GM18517 (cell line): ENCODE measurements at regions not wholly inside any gene's neighbourhood (a gene's known extent, or its start where the extent isn't known, plus 50 kb on each side); places are given as distances from the start of the nearest gene placed in this dataset.
"Not testable (repeated sequence)": the region's sequence is repeated elsewhere in the genome, so short reads cannot be mapped to it uniquely, and the experiment has no call there.

Source experiments
- ATAC-seq: cut with Tn5 transposase; IDR thresholded peaks from one replicate; pipeline ENCODE4 v1.9.1; 2021; ENCODE audit warnings: mild to moderate bottlenecking, moderate library complexity; ENCODE audit not compliant: unreplicated experiment

DNA sequence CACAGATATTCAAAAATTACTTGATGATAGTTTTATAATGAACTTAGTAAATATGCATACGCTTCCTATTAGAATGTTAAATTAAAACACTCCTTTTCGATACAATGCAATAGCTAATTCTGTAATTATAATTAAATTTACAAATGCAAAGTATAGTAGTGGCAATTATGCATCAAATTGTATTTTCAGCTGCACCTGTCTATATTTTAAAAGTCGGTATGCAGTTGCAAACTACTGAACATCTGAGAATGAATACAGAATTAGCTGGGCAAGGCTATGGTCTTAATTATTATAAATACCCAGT lies 110.4 kb upstream of the ARHGAP42 start:
- no peak for ATAC-seq

DNA sequence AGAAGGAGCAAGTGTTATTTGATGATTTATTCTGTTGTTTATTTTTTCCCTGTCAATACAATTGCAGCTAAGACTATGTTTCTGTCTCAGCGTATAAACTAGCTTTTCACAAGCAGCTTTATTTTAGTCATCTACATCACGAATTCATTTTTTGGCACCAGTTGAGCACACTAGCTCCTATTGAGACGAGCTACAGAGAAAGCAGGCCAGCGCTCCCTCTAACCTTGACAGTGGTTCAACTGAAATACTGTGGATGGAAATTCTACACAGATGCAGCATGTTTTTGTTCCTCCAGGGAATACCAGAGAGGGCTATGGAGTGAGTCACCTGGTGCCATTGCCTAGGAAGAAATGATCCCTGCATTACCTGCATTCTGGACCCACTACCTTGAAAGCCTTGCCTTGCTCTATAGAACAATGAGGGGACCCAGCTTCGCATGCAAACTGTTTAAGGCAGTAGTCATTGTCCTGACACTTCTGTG lies 108.2 kb upstream of the ARHGAP42 start:
- ATAC-seq, result no peak

DNA sequence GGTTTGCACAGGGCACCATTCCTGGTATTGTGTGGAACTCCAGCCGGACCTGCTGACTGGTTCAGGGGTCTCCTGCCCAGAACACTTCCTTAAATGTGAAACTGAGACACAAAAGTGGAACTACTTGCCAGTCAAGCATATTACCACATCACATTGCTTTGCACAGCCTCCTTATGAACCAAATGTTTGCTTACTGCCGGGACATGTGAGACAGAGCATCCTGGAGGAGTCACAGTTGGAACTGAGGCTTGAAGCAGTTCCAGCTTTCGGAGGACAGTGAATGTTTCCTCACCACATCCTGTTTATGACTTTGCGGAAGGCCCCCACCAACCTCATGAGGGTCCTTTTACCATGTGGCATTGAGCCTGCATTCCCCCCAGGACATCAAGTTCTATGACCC lies 105.8 kb upstream of the ARHGAP42 start:
- ATAC-seq, result no peak

- no peak for ATAC-seq
Observed at GRCh38 chr11:100584201-100584985, 102.7 kb upstream of the ARHGAP42 start.

DNA sequence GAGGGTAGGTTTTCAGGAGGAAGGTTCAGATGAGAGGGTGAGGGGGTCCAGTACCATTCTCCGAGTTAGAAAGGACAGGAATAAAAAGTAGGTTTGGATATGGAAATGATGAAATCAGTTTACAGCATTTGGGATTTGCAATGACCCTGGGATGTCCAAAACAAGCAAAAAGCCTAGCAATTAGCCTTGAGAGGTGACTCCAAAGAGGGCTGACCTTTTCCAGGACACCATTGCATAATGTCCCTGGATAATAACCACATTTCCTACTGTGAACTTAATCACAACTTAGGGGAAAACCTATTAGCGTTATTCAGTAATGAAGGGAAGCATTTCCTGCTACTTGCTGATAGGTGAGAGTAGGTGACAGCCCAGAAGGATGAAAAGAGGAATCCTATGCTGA lies 101.4 kb upstream of the ARHGAP42 start:
- no peak for ATAC-seq

GRCh38 chr11:100586361-100587101 lies 100.6 kb upstream of the ARHGAP42 start:
- ATAC-seq, result no peak

DNA sequence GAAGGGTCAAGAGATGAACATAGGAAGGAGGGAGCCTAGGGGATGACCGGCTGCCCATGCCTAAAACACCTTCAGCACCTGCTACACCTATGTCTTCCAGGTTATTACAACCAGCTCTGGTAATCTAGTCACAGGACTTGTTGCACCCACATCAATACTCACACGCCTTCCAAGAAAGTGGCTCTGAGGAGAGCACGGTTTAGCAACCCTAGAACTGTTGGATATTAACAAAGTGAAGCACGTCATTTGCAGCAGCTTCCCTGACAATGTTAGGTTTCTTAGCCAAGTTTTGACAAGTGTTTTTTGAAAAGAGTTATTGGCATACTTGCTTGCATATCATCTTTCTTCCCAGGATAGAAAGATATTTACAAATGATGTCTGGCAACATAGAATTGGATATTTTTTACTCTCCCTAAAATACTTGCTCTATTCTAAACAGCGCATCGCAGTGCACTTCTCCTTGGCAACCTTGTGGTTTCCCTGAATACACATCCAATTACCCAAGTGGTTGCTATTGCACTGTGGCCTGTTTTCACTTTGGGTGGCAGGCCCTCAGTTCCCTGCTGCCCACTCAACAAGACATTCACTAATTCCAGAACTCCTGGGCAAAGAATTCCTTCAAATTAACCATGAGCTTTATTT lies 94.3 kb upstream of the ARHGAP42 start:
- no peak for ATAC-seq

DNA sequence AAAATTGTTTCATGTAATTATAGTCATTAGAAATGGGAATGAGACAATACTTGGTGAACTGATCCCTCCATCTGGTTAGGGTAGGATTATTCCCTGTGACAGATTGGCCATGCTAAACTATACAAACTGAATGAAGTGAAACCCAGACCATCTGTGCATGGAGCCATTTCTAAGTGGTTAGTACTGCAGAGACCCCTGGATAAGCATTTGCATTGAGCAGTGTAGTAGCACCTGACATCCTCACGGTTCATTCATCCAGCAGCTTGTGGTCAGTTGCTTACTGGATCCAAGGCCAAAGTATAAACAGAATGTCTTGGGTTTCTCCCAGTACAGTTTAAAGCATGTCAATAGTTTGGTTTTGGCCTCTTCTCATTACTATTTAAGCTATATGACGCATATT lies 93.8 kb upstream of the ARHGAP42 start:
- no peak for ATAC-seq

DNA sequence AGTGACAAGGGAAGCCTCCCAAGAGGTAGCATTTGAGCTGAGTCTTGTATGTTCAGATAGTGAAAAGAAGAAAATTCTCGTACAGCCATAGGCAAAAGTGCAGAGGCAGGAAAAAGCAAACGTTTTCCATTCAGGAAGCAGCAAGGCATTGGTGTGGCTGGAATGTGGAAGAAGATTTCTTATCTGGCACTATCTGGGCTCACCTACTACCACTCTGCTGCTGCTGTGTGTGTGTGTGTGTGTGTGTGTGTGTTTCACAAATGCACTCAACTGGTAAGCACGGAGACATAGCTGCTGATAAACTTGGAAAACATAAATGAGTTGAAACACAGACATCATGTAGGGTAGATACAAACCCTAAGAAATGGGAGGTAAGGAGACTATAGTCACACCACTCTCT lies 92.8 kb upstream of the ARHGAP42 start:
- no peak for ATAC-seq

DNA sequence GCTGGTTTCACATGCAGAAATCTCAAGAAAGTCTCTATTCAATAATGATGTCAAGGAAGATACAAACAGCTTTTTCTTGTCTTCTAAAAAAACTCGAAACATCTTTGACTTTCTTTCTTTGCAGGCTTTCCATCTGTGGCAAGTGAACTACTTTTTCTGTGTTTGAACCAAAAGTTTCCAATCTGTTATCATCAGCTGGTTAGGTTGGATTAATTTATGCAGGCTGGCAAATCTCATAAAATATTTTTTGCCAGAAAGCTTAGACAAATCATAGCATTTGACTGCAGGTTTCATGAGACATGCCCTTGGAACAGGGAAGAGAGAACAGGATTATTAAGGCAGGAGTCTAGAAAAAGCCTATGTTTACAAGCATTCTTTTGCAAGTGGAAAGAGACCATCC lies 86.1 kb upstream of the ARHGAP42 start:
- no peak for ATAC-seq

DNA sequence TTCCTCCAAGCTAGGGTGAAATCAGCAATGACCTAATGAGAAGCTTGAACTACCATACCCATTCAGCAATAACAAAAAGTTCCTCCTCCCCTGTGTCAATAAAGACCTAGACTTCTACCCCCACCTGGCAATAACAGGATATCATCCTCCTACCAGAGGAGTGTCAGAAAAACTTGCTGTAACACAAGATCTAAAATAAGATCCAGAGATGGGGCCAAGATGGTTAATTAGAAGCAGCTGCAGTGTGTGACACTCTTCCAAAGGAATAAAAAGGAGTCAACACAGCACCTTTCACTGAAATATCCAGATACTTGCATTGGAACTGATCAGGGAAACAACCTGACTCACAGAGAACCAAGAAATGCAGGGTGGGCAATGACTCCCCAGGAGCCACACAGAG lies 84.4 kb upstream of the ARHGAP42 start:
- ATAC-seq, result no peak

- ATAC-seq, result not testable (repeated sequence)
Observed at GRCh38 chr11:100607761-100608160, 79.3 kb upstream of the ARHGAP42 start.

- ATAC-seq, result peak; percentile 91
Observed at GRCh38 chr11:100612766-100613165, 74.3 kb upstream of the ARHGAP42 start.

DNA sequence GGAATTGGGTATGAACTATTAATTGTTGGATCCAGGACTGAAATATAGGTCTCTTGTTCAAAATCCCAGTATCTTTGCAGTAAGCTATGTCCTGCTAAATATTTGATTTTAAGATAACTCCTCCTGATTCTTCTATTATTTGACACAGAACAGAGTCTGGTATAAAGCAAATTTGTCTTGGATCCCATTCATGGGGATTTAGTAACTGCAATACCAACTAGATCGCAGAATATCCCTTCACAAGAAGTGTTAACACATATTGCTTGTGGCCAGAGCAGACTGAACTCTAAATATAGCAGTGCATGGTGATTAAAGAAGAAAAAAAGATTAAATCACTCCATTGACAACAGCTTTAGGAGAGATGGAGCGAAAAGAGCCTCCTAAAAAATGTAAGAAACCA lies 68.2 kb upstream of the ARHGAP42 start:
- ATAC-seq, result no peak

GRCh38 chr11:100619484-100619883 lies 67.6 kb upstream of the ARHGAP42 start:
- no peak for ATAC-seq

GRCh38 chr11:100622404-100622803 lies 64.7 kb upstream of the ARHGAP42 start:
- no peak for ATAC-seq

DNA sequence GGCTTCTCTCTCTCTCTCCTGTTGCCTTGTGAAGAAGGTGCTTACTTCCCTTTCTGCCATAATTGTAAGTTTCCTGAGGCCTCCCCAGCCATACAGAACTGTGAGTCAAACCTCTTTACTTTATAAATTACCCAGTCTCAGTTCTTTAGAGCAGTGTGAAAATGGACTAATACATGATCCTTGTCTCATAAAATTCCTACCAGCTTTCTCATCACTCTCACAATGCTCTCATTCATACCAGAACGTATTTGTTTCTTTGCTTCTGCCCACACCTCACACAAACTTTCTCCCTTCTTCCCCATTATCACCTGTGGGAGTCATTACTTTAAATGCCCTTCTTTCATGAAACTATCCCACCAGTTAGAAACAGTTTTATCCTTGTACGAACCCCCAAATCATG lies 62.7 kb upstream of the ARHGAP42 start:
- no peak for ATAC-seq

- ATAC-seq, result no peak
Observed at GRCh38 chr11:100625041-100625440, 62.0 kb upstream of the ARHGAP42 start.

GRCh38 chr11:100629671-100630070 lies 57.4 kb upstream of the ARHGAP42 start:
- ATAC-seq, result no peak

GRCh38 chr11:100630898-100631297 lies 56.2 kb upstream of the ARHGAP42 start:
- ATAC-seq, result no peak

DNA sequence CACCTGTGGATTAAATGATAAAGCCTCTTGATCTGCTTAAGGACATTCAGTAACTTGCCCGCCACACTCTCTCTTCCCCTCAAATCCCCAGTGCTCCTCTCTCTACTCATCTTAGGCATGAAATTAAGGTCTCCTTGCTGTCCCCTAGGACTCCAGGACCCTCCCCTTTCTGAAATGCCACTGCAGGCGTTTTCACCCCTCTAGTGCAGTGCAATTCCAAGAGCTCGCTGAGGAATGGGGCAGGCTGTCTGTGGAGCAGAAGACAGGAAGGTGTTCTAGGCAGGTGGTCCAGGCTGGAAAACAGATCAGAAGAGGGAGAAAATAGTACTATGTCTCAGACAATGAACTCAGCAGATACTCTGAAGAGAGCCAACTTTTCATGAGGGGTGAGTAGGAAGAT lies 55.8 kb upstream of the ARHGAP42 start:
- no peak for ATAC-seq

- no peak for ATAC-seq
Observed at GRCh38 chr11:100632941-100633452, 54.1 kb upstream of the ARHGAP42 start.
